GM10266 (cell line): ENCODE measurements at regions not wholly inside any gene's neighbourhood (a gene's known extent, or its start where the extent isn't known, plus 50 kb on each side); places are given as distances from the start of the nearest gene placed in this dataset.
"Not testable (repeated sequence)": the region's sequence is repeated elsewhere in the genome, so short reads cannot be mapped to it uniquely, and the experiment has no call there.

Experiments
- DNase-seq: peaks from one replicate; pipeline ENCODE4 v3.0.0; 2012; ENCODE audit errors: extremely low spot score
- TF ChIP-seq, protein P1 (sequence below): IDR thresholded peaks from 2 replicates; pipeline ENCODE4 v1.5.1; 2012; ENCODE audit warnings: mild to moderate bottlenecking, low read depth; ENCODE audit not compliant: control insufficient read depth, insufficient read depth; ENCODE audit errors: missing control alignments

DNA sequence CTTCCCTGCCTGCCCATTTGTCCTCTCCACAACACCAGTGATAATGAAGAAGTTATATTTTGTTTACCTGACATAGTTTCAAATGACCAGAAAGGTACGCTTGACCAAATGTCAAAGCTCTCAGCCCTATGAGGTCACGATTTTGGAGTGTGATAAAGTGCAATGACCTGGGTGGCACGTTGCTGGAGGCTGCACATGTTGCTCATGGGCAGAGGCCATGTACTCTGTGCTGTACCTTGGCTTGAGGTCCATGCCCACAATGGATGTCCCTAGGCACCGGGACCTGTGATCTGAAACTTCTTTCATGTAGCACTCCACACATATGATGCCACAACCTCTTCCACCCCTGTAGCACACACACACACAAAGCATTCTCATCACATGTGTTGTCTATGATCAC, 164.0 kb upstream of the HEY2 start:
- DNase-seq = no peak
- TF ChIP-seq, protein P1, sequence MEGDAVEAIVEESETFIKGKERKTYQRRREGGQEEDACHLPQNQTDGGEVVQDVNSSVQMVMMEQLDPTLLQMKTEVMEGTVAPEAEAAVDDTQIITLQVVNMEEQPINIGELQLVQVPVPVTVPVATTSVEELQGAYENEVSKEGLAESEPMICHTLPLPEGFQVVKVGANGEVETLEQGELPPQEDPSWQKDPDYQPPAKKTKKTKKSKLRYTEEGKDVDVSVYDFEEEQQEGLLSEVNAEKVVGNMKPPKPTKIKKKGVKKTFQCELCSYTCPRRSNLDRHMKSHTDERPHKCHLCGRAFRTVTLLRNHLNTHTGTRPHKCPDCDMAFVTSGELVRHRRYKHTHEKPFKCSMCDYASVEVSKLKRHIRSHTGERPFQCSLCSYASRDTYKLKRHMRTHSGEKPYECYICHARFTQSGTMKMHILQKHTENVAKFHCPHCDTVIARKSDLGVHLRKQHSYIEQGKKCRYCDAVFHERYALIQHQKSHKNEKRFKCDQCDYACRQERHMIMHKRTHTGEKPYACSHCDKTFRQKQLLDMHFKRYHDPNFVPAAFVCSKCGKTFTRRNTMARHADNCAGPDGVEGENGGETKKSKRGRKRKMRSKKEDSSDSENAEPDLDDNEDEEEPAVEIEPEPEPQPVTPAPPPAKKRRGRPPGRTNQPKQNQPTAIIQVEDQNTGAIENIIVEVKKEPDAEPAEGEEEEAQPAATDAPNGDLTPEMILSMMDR = no peak

DNA sequence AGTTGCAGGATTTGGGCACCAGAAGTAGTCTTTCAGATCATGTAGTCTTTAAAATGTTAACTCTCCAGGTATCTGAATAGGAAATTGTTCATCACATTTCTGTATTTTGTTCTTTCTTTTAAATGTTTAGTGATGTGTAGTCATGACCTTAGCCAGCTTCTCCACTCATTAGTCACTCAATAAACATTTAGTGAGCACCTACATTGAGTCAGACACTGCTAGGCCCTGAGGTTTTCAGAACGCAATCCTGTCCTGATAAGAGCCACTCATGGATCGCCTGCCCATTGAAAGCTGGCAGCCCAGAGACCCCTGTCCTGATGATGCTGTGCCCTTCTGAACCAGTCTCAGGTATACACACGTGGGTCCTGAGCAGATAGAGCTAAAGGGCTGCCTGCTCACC, 163.4 kb upstream of the HEY2 start:
- DNase-seq = no peak
- TF ChIP-seq, protein P1 = no peak

DNA sequence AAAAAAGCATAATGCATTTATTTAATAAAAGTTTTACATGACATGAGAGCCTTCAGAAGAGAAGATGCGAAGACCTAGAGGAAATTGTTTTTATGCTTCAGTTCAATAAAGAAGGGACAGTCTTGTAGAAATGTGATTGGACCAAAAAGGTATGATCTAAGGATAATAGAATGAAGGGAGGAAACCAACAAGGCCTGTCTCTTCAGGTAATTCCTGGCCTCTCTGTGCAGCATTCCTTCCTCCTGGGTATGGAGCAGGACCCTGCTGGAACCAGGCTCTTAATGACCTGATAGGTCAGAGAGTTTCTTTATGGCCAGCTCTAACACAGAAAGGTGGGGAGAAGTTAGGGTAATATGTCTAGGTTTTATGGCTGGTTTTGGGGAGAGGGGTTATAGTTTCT, 162.8 kb upstream of the HEY2 start:
- no peak for DNase-seq
- TF ChIP-seq, protein P1 = no peak

DNA sequence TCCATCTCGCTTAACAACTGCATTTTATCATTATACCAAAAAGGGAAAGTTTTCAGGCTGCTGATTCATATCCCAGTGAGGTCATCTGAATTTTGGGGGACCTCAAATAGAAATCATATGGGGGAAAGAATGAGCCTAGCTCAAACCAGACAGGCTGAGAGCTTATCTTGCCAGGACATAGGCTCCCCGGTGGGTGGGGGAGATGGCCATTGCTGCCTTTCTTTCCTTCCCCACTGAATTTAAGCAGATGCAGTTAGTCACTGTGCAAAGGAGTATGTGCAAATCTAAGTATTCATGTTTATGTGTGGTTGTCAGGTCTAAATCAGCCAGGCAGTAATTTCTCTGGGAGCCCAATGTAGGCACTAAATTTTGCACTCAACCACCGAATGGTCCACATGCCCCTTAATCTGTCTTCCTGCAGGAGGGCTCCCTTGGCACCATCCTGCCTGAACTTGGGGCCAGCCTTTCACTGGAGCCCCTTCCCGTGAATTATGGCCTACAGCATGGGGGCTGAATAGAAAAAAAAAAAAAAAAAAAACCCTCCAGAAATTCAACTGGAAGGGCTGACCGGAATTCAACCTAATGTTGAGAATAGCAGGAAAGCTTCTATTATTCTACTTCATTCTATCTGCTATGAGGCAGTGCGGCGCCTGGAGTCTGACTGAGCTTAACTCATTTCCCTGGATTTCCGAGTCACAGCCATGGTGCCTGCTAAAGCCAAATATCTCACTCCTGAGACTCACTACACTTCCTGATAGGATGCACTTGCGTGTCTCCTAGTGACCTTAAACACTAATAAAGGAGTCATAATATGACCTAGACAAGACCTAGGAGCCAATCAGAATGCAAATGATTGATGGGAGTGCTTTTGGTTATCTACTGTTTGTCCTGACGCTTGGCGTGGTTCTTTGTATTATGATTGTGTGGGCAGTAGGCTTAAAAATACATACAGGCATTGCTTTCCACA, 161.5 kb upstream of the HEY2 start:
- TF ChIP-seq, protein P1 = no peak
- DNase-seq = no peak

DNA sequence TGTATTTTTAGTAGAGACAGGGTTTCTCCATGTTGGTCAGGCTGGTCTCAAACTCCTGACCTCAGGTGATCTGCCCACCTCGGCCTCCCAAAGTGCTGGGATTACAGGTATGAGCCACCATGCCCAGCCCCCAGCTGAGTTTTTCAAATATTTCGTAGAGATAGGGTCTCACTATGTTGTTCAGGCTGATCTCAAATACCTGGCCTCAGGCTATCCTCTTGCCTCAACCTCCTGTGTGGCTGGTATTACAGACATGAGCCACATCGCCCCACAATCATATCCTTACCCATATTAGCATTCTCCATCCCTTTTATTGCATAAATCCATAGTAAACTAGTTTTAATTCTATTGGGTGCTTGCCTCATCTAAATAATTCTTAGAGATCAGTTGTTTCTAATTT, 157.6 kb upstream of the HEY2 start:
- DNase-seq = not testable (repeated sequence)

DNA sequence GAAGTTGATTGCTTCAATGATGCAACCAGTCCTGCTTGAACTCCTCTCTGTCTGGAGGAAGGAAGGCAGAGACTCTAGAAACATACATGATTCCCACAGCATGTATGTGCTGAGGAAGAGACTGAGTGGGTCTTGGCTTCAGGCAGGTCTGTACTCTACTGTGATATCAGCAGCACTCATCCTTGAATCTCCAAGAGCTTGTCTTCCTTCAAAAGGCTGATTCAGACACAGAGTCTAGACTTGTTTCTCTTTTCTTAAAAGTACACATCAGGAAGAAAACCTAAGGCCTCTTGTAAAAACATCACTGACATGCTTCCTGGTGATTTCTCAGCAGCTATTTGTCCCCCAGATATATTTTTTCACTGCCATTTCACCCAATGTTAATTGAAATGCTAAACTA, 155.7 kb upstream of the HEY2 start:
- TF ChIP-seq, protein P1 = no peak
- DNase-seq = no peak

DNA sequence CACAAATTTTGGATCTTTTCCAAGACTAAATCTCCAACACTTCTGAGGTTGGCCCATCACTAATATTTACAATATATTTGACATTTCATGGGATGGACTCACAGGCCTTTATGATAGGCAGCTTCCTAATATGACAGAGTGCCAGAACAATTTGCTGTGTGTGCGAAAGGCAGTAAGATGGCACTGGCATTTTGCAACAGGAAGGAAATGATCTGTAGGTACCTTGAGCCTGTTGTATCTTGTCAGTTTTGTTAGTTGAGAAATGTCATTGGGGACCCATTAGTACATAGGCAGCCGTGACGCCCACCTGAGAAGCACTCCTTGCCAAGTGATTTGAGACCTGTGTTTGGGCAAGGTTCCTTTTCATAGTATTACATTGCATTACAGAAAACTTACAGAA, 153.4 kb upstream of the HEY2 start:
- DNase-seq = no peak
- TF ChIP-seq, protein P1 = no peak
